GM18517 (cell line): ENCODE measurements at regions not wholly inside any gene's neighbourhood (a gene's known extent, or its start where the extent isn't known, plus 50 kb on each side); places are given as distances from the start of the nearest gene placed in this dataset.

ENCODE experiments used
- ATAC-seq: cut with Tn5 transposase; IDR thresholded peaks from one replicate; pipeline ENCODE4 v1.9.1; 2021; ENCODE audit warnings: mild to moderate bottlenecking, moderate library complexity; ENCODE audit not compliant: unreplicated experiment

- peak; percentile 51 for ATAC-seq
Measured at GRCh38 chr6:71420693-71421328, 132.2 kb downstream of the OGFRL1 start.

GRCh38 chr6:71421611-71422010, 133.0 kb downstream of the OGFRL1 start:
- no peak for ATAC-seq

- no peak for ATAC-seq
Measured at GRCh38 chr6:71430018-71430417, 141.4 kb downstream of the OGFRL1 start.

- ATAC-seq = no peak
Measured at GRCh38 chr6:71433441-71433840, 144.8 kb downstream of the OGFRL1 start.

GRCh38 chr6:71444222-71444621, 155.6 kb downstream of the OGFRL1 start:
- ATAC-seq = no peak

- no peak for ATAC-seq
Measured at GRCh38 chr6:71446057-71446456, 157.4 kb downstream of the OGFRL1 start.

GRCh38 chr6:71446470-71446869, 157.9 kb downstream of the OGFRL1 start:
- ATAC-seq = no peak

- ATAC-seq = no peak
Measured at GRCh38 chr6:71452697-71453370, 164.2 kb downstream of the OGFRL1 start.

- ATAC-seq = no peak
Measured at GRCh38 chr6:71453371-71453706, 164.7 kb downstream of the OGFRL1 start.

GRCh38 chr6:71454056-71454455, 165.4 kb downstream of the OGFRL1 start:
- ATAC-seq = no peak

- ATAC-seq = no peak
Measured at GRCh38 chr6:71457929-71458328, 169.3 kb downstream of the OGFRL1 start.

- no peak for ATAC-seq
Measured at GRCh38 chr6:71459162-71459561, 170.6 kb downstream of the OGFRL1 start.

- no peak for ATAC-seq
Measured at GRCh38 chr6:71460933-71461332, 172.3 kb downstream of the OGFRL1 start.

GRCh38 chr6:71463061-71463460, 174.4 kb downstream of the OGFRL1 start:
- ATAC-seq = no peak

GRCh38 chr6:71465096-71465495, 176.5 kb downstream of the OGFRL1 start:
- no peak for ATAC-seq

GRCh38 chr6:71466362-71466761, 177.8 kb downstream of the OGFRL1 start:
- no peak for ATAC-seq

GRCh38 chr6:71468038-71468437, 179.4 kb downstream of the OGFRL1 start:
- ATAC-seq = no peak

- ATAC-seq = no peak
Measured at GRCh38 chr6:71468841-71469700, 180.5 kb downstream of the OGFRL1 start.

- no peak for ATAC-seq
Measured at GRCh38 chr6:71471718-71472117, 183.1 kb downstream of the OGFRL1 start.

- no peak for ATAC-seq
Measured at GRCh38 chr6:71473926-71474325, 185.3 kb downstream of the OGFRL1 start.

- no peak for ATAC-seq
Measured at GRCh38 chr6:71474942-71475341, 186.3 kb downstream of the OGFRL1 start.

- ATAC-seq = no peak
Measured at GRCh38 chr6:71476371-71476770, 187.8 kb downstream of the OGFRL1 start.
